D341Med (cell line): ENCODE measurements at regions not wholly inside any gene's neighbourhood (a gene's known extent, or its start where the extent isn't known, plus 50 kb on each side); places are given as distances from the start of the nearest gene placed in this dataset.
"Not testable (repeated sequence)": the region's sequence is repeated elsewhere in the genome, so short reads cannot be mapped to it uniquely, and the experiment has no call there.

Experiments used
- DNase-seq: peaks from one replicate; pipeline ENCODE4 v3.0.0; 2012; ENCODE audit warnings: low spot score

DNA sequence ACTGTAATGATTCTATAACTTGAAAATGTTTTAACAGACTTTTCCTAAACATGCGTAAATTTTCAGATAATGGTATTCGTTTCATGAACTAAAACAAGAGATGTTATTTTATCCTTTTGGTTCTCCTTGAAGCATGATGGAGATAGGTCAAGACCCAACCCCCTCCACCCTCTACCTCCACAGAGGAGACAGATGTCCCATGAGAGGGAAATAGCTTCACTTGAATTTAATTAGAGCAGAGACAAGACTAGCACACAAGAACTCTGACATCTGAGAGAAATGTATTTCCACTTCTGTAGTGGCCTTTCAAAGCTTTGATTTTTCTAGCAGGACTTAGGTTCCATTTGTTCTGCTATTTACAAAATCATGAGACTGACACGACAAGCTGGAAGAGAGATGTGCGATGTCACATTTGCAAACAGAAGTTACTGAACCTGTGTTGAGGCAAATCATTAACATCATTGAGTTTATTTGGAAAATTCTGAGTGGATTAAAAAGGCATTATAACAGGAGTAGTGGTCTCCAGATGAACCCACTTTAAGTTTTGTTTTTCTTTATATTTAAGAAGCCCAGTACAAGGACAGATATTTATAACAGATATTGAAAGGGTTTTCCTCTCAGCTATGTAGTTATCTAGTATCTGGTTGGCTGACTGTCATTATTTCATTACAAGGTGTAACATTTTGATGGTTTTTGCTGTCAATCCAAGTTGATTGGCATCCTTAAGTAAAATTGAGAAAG, 276.2 kb downstream of the ASXL3 start:
- DNase-seq = no peak

- no peak for DNase-seq
These were observed 275.2 kb downstream of the ASXL3 start for GRCh38 chr18:33853187-33853586.

DNA sequence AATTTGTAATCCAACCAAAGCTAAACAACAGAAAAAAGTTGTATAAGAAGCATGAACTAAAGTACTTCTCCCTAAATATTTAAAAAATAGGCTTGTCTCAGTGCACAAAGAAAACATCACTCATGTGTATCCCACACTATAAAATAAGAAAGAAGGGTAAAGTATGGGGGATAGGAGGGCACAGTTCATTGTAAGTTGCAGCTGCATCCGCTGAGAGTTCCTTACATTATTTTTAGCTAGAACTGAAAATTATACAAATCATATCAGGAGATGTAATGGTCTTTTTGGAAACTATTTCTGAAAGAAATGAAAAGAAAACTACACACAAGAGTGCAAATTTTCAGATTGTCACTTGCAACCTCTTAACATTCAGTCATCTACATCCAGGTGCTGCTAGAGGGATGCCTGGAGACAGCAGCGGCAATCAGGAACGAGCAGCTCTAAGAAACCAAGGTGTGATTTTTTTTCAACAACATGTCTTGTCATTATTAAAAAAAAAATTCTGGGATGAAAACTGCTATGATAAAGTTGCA, 273.6 kb downstream of the ASXL3 start:
- no peak for DNase-seq

- no peak for DNase-seq
These were observed 271.7 kb downstream of the ASXL3 start for GRCh38 chr18:33849731-33850130.

GRCh38 chr18:33844232-33844631, 266.2 kb downstream of the ASXL3 start:
- DNase-seq = no peak

DNA sequence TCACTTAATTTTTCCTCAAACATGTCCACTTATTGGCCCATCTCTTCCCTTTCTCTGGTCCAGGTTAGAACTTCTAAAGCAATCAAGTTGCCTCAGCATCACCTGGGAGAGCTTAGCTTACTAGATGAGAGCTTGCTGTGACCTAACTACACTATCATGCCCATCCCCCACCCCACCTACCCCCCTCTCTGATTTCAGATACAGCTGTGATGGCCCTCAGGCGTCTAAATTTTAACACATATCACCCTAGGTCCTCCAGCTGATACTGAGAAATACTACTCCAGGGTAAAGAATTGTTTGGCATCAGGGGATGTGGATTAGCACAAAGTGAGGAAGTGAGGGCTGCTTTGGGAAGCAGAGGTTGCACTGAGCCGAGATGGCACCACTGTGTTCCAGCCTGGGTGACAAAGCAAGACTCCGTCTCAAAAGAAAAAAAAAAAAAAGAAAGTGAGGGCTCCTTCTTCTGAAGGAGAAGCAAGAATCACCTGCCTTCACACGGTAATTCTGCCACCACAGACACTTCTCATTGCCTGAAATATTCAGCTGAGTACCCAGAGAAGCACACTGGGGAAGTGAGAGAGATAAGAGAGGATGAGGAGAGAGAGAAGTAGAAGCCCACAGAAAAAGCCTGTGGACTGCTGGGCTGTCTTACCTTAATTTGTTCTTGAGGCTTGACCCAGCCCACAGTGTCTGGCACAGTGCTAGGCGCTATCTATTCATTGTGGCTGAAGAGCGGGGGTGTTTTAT, 263.4 kb downstream of the ASXL3 start:
- no peak for DNase-seq

DNA sequence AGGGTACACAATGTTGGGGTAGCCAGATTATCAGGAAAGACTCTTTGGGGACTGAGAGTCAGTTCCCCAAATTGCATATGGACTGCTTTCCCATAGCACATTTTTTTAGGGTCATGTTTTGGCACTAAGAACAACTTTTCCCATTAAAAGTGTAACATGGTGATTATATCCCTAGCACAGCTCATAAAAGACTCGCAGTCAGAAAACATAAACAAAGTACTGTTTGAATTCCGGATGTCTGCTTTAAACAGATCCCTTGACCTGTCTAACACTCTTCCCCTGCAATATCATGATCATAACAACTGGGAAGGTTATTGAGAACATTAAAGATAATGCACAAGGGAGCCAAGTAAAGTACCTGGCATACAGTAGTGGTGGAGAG, 262.2 kb downstream of the ASXL3 start:
- no peak for DNase-seq

DNA sequence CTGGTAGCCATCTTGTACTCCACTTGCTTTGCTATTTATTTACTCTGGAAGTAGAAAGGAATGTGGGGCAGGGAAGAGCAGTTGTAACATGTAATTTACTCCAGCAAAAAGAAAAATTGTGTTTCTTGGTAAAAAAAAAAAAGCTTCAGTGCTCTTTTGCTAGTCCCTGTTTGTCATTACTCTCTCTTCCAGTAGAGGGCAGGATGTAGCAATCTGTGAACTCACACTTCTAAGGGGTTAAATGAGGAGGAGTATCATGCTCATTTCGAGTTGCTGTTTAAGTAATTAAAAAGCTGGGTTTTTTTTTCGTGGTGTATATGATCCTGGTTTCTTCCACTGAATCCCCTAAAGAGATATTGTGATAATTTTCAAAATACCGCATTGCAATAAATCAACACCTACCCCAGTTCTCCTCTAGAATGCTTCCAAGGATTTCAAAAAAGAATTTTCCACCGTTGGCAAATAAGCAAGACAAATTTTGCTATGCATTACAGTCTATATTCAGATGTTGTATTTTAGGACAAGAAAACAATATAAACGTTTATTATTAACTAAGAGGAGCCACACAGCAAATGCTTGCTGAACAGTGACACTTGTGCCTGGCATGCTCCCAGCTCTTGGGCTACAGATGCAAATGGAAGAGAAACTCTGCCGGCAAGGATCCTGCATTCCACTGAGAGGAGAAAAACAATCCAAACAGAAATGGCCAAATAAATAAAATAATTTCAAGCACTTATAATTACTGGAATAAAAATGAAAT, 261.6 kb downstream of the ASXL3 start:
- DNase-seq = peak; percentile 60

DNA sequence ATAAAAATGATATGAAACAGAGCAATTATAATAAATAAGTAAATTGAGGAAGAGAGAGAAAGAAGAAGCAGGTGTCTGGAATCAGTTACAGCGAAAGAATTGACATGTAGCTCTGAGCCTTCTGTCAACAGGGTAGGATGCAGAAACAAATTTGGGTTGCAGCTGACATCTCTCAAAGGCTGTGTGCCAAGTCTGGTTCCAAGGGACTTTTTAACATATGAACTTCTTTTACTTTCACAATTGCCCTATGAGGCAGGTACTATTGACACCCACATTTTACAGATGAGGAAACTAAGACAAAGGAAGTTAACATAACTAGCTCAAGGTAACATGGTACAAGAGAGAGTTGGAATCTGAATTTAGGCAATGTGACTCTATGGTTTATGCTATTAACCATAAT, 260.0 kb downstream of the ASXL3 start:
- DNase-seq = no peak

DNA sequence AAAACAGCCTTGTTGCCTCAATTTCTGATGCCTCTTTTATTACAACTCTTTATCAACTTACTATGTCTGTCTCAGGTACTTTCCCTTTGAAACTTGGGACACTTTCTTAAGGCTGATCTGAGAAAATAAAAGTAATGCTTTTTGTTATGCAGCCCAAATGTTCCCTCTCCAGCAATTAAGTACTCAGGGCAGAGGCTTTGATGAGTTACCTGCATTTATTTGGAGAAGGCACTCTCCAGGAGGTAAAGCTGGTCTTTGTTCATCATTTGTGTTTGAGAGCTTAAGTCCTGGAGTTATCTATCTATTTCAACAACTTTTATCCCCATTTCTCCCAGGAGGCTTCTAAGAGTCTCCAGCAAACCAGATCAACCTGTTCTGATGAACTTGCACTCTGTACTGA, 259.2 kb downstream of the ASXL3 start:
- DNase-seq = no peak

GRCh38 chr18:33836564-33836963, 258.5 kb downstream of the ASXL3 start:
- DNase-seq = no peak

DNA sequence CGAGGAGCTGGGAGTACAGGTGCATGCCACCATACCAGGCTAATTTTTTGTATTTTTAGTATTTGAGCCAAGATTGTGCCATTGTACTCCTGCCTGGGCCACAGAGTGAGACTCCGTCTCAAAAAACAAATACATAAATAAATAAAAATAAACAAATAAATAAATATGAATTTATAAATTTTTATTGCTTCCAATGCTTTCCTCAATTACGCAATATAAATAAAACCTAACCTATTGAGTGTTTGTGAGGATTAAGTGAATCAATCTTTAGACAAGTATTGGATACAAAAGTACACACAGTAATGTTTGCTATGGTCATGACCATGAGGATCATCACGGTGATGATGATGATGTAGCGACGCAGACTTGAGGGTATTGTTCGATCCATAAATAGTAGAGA, 257.4 kb downstream of the ASXL3 start:
- no peak for DNase-seq

GRCh38 chr18:33833842-33834241, 255.8 kb downstream of the ASXL3 start:
- DNase-seq = peak; percentile 34

- DNase-seq = no peak
These were observed 253.4 kb downstream of the ASXL3 start for GRCh38 chr18:33831424-33831823.

- no peak for DNase-seq
These were observed 252.2 kb downstream of the ASXL3 start for GRCh38 chr18:33830213-33830612.

DNA sequence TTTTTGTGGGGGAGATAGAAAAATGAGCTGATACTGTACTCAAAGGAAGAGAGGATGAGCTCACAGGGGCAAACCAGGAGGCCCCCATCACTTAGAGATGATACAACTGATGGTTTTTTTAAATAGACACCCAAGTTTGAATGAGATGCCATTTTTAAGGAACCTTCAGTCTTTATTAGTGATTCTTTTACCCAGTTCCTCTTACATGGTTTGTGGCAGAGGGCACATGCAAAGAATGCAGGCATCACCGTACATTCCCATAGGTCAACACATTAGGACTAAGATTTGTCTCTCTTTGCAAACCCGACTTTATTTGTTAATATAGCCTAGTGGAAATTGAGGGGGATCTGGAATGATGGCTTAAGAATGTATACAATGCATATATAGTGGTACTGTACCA, 250.9 kb downstream of the ASXL3 start:
- no peak for DNase-seq

- no peak for DNase-seq
These were observed 248.1 kb downstream of the ASXL3 start for GRCh38 chr18:33826151-33826550.

GRCh38 chr18:33821503-33821902, 243.5 kb downstream of the ASXL3 start:
- DNase-seq = no peak

DNA sequence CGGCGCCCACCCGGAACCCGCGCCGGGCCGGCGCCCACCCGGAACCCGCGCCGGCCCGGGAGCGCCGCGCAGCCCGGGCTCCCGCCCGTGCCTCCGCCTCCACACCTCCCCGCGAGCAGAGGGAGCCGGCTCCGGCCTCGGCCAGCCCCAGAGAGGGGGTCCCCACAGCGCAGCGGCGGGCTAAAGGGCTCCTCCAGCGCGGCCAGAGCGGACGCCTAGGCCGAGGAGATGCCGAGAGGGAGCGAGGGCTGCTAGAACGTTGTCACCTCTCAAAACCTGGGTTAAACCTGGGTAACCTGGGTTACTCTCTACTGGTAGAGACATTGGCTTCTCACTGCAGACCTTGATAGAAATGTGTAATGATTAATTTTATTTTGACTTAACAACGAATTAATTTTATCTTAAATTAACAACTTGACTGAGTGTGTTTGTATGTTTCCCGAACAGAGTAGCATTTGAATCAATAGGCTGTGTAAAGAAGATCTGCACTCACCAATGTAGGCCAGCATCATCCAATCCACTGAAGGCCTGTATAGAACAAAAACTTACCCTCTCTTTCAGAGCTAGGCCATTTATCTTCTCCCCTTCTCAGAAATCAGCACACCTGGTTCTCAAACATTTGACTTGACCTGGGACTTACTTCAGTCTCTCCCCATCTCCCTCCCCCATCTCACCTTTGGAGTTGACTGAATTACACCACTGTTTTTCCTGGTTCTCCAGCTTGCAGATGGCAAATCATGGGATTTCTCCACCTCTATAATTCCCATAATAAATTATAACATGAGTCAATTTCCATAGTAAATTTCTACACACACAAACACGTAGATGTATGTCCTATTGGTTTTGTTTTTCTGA, 242.7 kb downstream of the ASXL3 start:
- no peak for DNase-seq

DNA sequence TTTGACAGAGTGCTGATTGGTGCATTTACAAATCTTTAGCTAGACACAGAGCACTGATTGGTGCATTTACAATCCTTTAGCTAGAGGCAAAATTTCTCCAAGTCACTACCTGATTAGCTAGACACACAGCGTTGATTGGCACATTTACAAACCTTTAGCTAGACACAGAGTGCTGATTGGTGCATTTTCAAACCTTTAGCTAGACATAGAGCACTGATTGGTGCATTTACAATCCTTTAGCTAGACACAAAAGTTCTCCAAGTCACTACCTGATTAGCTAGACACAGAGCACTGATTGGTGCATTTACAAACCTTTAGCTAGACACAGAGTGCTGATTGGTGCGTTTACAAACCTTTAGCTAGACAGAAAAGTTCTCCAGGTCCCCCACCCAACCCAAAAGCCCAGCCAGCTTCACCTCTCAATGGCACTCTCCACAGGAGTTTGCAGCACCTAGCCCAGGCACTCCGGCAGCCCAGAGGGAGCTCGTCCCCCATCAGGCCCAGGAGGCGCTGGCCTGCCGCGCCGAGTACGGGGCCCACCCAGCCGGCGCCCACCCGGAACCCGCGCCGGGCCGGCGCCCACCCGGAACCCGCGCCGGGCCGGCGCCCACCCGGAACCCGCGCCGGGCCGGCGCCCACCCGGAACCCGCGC, 241.8 kb downstream of the ASXL3 start:
- not testable (repeated sequence) for DNase-seq

DNA sequence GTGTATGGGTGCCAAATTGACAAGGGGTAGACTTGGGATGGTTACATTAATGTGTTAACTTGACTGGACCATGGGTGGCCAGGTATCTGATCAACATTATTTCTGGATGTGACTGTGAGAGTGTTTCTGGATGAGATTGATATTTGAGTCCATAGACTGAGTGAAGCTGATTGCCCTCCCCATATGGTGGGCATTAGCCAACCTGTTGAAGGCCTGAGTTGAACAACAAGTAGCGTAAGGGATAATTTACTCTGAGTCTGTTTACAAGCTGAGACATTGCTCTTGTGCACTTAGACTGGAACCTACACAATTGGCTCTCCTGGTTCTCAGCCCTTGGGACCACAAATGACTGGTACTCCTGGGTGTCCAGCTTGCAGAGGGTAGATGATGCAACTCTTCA, 240.1 kb downstream of the ASXL3 start:
- DNase-seq = no peak
